ENCODE measurements at regions not wholly inside any gene's neighbourhood (a gene's known extent, or its start where the extent isn't known, plus 50 kb on each side); places are given as distances from the start of the nearest gene placed in this dataset.

- TF ChIP-seq CTCF (IDR thresholded peaks at IDR 0.05; ENCODE audit: low read depth, low read length): no peak
- DNase-seq (ENCODE audit: extremely low read depth, low read depth): no peak
These were observed 56.3 kb upstream of the ZNF92 start for GRCh38 chr7:65317372-65317771.

- TF ChIP-seq CTCF (IDR thresholded peaks at IDR 0.05; ENCODE audit: low read depth, low read length): no peak
- DNase-seq (ENCODE audit: extremely low read depth, low read depth): no peak
These were observed 62.9 kb upstream of the ZNF92 start for GRCh38 chr7:65310761-65311160.

GRCh38 chr7:65308300-65308678, 65.4 kb upstream of the ZNF92 start:
- no peak for TF ChIP-seq CTCF (IDR thresholded peaks at IDR 0.05; ENCODE audit: low read depth, low read length)
- no peak for DNase-seq (ENCODE audit: extremely low read depth, low read depth)

- DNase-seq (ENCODE audit: extremely low read depth, low read depth): peak; percentile 23
- TF ChIP-seq CTCF (IDR thresholded peaks at IDR 0.05; ENCODE audit: low read depth, low read length): peak; percentile 80
These were observed 65.9 kb upstream of the ZNF92 start for GRCh38 chr7:65307651-65308299.

- DNase-seq (ENCODE audit: extremely low read depth, low read depth): no peak
- no peak for TF ChIP-seq CTCF (IDR thresholded peaks at IDR 0.05; ENCODE audit: low read depth, low read length)
These were observed 69.5 kb upstream of the ZNF92 start for GRCh38 chr7:65304175-65304574.

GRCh38 chr7:65302883-65303282, 70.8 kb upstream of the ZNF92 start:
- DNase-seq (ENCODE audit: extremely low read depth, low read depth): no peak
- no peak for TF ChIP-seq CTCF (IDR thresholded peaks at IDR 0.05; ENCODE audit: low read depth, low read length)

- DNase-seq (ENCODE audit: extremely low read depth, low read depth): no peak
- no peak for TF ChIP-seq CTCF (IDR thresholded peaks at IDR 0.05; ENCODE audit: low read depth, low read length)
These were observed 72.6 kb upstream of the ZNF92 start for GRCh38 chr7:65301007-65301406.

Measured in AG09319 (cell line).